ENCODE measurements at regions not wholly inside any gene's neighbourhood (a gene's known extent, or its start where the extent isn't known, plus 50 kb on each side); places are given as distances from the start of the nearest gene placed in this dataset.

DNA sequence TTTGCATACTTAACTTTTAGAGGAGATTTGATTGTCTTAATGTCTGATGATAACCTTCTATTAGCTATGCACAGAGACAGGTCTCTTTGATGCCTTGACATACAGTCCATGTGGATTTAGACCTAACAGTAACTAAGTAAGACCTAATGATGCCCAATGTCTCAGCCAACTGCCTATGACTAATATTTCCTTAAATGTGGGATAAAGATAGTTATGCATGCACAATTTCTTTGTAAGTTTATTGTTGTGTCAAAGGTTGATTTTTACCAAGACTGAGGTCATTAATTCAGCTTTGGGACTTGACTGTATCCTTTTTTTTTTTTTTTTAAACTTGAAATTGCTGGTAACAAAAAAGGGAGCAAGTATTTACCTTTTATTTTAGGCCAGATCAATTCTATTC lies 450.0 kb downstream of the HAO1 start:
- TF ChIP-seq CTBP1 (IDR thresholded peaks at IDR 0.05; ENCODE audit: borderline replicate concordance) (no peak), FOXM1 (IDR thresholded peaks at IDR 0.05; ENCODE audit: borderline replicate concordance) (no peak), L3MBTL2 (conservative IDR thresholded peaks at IDR 0.05) (no peak), SP1 (IDR thresholded peaks at IDR 0.05) (no peak), FOXA1 (IDR thresholded peaks at IDR 0.05) (no peak), SUZ12 (IDR thresholded peaks at IDR 0.05) (no peak)
